ENCODE measurements at regions not wholly inside any gene's neighbourhood (a gene's known extent, or its start where the extent isn't known, plus 50 kb on each side); places are given as distances from the start of the nearest gene placed in this dataset.
A peak's percentile ranks its signal among the peaks of the same experiment; 100 is the strongest.

- DNase-seq = no peak
Measured at GRCh38 chr11:10641912-10642697, 51.5 kb downstream of the IRAG1 start.

- no peak for DNase-seq
Measured at GRCh38 chr11:10641177-10641911, 52.2 kb downstream of the IRAG1 start.

- DNase-seq = no peak
Measured at GRCh38 chr11:10640308-10640707, 53.2 kb downstream of the IRAG1 start.

- DNase-seq = no peak
Measured at GRCh38 chr11:10639350-10639749, 54.2 kb downstream of the IRAG1 start.

- no peak for DNase-seq
Measured at GRCh38 chr11:10638316-10638925, 55.1 kb downstream of the IRAG1 start.

- DNase-seq = no peak
Measured at GRCh38 chr11:10637731-10638151, 55.8 kb downstream of the IRAG1 start.

GRCh38 chr11:10634407-10634806 lies 59.1 kb downstream of the IRAG1 start:
- DNase-seq = no peak

- no peak for DNase-seq
Measured at GRCh38 chr11:10633261-10633660, 60.3 kb downstream of the IRAG1 start.

GRCh38 chr11:10632483-10632882 lies 61.1 kb downstream of the IRAG1 start:
- DNase-seq = no peak

- DNase-seq = no peak
Measured at GRCh38 chr11:10631761-10632160, 61.8 kb downstream of the IRAG1 start.

- DNase-seq = no peak
Measured at GRCh38 chr11:10629411-10630002, 61.0 kb upstream of the LYVE1 start.

- no peak for DNase-seq
Measured at GRCh38 chr11:10628508-10629236, 60.2 kb upstream of the LYVE1 start.

GRCh38 chr11:10627816-10628215 lies 59.4 kb upstream of the LYVE1 start:
- no peak for DNase-seq

- DNase-seq = no peak
Measured at GRCh38 chr11:10627291-10627690, 58.8 kb upstream of the LYVE1 start.

GRCh38 chr11:10625982-10626311 lies 57.5 kb upstream of the LYVE1 start:
- DNase-seq = no peak

GRCh38 chr11:10625281-10625981 lies 57.0 kb upstream of the LYVE1 start:
- no peak for DNase-seq

GRCh38 chr11:10623797-10624761 lies 55.6 kb upstream of the LYVE1 start:
- DNase-seq = no peak

GRCh38 chr11:10622957-10623791 lies 54.7 kb upstream of the LYVE1 start:
- peak; percentile 20 for DNase-seq

- no peak for DNase-seq
Measured at GRCh38 chr11:10622108-10622507, 53.6 kb upstream of the LYVE1 start.

- no peak for DNase-seq
Measured at GRCh38 chr11:10619131-10619680, 50.7 kb upstream of the LYVE1 start.

Data from CD4-positive, alpha-beta T cell treated with Interleukin-17A for 1 hour (primary cell).